ENCODE measurements at regions not wholly inside any gene's neighbourhood (a gene's known extent, or its start where the extent isn't known, plus 50 kb on each side); places are given as distances from the start of the nearest gene placed in this dataset.

DNA sequence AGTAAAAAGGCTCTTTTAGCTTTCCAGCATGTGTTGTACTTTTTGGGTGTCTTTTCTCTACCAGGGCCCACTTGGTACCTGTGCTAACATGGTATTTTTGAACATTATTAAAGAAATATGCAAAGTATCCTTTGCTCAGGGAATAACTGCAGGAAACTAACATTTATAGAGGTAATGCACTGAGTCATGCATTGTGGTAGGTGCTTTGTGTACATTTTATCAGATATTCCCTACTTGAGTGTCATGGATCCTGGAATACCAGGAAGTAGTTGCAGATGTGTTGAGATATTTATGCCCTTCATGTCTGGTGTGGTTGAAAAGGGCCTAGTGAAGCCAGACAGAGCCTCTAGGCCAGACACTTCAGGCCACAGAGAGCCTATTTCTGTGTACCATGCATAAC is 215.5 kb upstream of the CYRIA start:
- TF ChIP-seq, protein P1, sequence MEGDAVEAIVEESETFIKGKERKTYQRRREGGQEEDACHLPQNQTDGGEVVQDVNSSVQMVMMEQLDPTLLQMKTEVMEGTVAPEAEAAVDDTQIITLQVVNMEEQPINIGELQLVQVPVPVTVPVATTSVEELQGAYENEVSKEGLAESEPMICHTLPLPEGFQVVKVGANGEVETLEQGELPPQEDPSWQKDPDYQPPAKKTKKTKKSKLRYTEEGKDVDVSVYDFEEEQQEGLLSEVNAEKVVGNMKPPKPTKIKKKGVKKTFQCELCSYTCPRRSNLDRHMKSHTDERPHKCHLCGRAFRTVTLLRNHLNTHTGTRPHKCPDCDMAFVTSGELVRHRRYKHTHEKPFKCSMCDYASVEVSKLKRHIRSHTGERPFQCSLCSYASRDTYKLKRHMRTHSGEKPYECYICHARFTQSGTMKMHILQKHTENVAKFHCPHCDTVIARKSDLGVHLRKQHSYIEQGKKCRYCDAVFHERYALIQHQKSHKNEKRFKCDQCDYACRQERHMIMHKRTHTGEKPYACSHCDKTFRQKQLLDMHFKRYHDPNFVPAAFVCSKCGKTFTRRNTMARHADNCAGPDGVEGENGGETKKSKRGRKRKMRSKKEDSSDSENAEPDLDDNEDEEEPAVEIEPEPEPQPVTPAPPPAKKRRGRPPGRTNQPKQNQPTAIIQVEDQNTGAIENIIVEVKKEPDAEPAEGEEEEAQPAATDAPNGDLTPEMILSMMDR (IDR thresholded peaks at IDR 0.05), result no peak
- TF ChIP-seq EZH2 (IDR thresholded peaks at IDR 0.05; ENCODE audit: borderline replicate concordance, insufficient read depth, low read depth, low read length, poor library complexity, severe bottlenecking), result no peak
